GM18507 (cell line): ENCODE measurements at regions not wholly inside any gene's neighbourhood (a gene's known extent, or its start where the extent isn't known, plus 50 kb on each side); places are given as distances from the start of the nearest gene placed in this dataset.
"Not testable (repeated sequence)": the region's sequence is repeated elsewhere in the genome, so short reads cannot be mapped to it uniquely, and the experiment has no call there.

Source experiments
- DNase-seq: peaks from one replicate; pipeline ENCODE4 v3.0.0; 2011; ENCODE audit warnings: low read depth; ENCODE audit not compliant: insufficient read length; ENCODE audit errors: extremely low spot score
- FAIRE-seq: peaks from 2 replicates; lab custom pipeline; 2011; peaks lifted over from hg19 to GRCh38; lab: Jason Lieb, UNC

GRCh38 chr16:52316241-52316640, 230.7 kb downstream of the TOX3 start:
- FAIRE-seq (no peak), DNase-seq (no peak)

GRCh38 chr16:52312716-52313115, 234.2 kb downstream of the TOX3 start:
- DNase-seq (no peak), FAIRE-seq (no peak)

- DNase-seq (no peak), FAIRE-seq (no peak)
Observed at GRCh38 chr16:52309446-52310416, 237.2 kb downstream of the TOX3 start.

GRCh38 chr16:52308051-52308450, 238.9 kb downstream of the TOX3 start:
- DNase-seq: no peak
- FAIRE-seq: no peak

GRCh38 chr16:52301026-52301425, 245.9 kb downstream of the TOX3 start:
- FAIRE-seq (no peak), DNase-seq (no peak)

GRCh38 chr16:52298769-52299168, 248.2 kb downstream of the TOX3 start:
- FAIRE-seq: no peak
- no peak for DNase-seq

GRCh38 chr16:52296706-52297315, 250.1 kb downstream of the TOX3 start:
- FAIRE-seq: not testable (repeated sequence)

GRCh38 chr16:52296076-52296475, 250.9 kb downstream of the TOX3 start:
- DNase-seq: no peak
- FAIRE-seq: no peak

More at GRCh38 chr16:52296706-52297315, 250.1 kb downstream of the TOX3 start:
- DNase-seq: not testable (repeated sequence)

GRCh38 chr16:52294660-52295059, 252.3 kb downstream of the TOX3 start:
- FAIRE-seq: no peak

GRCh38 chr16:52293204-52293603, 253.7 kb downstream of the TOX3 start:
- no peak for DNase-seq
- FAIRE-seq: no peak

More at GRCh38 chr16:52294660-52295059, 252.3 kb downstream of the TOX3 start:
- DNase-seq: no peak

- DNase-seq: no peak
- FAIRE-seq: no peak
Observed at GRCh38 chr16:52283584-52284375, 263.2 kb downstream of the TOX3 start.

- FAIRE-seq (no peak), DNase-seq (no peak)
Observed at GRCh38 chr16:52283018-52283417, 263.9 kb downstream of the TOX3 start.

- DNase-seq: no peak
- no peak for FAIRE-seq
Observed at GRCh38 chr16:52280086-52280485, 266.9 kb downstream of the TOX3 start.

GRCh38 chr16:52271088-52271750, 275.7 kb downstream of the TOX3 start:
- DNase-seq: no peak

GRCh38 chr16:52265446-52265861, 281.5 kb downstream of the TOX3 start:
- FAIRE-seq: no peak
- no peak for DNase-seq

More at GRCh38 chr16:52271088-52271750, 275.7 kb downstream of the TOX3 start:
- FAIRE-seq: no peak

- FAIRE-seq (no peak), DNase-seq (no peak)
Observed at GRCh38 chr16:52257534-52257933, 289.4 kb downstream of the TOX3 start.

GRCh38 chr16:52256310-52257078, 290.4 kb downstream of the TOX3 start:
- FAIRE-seq (no peak), DNase-seq (no peak)

GRCh38 chr16:52254746-52255145, 292.2 kb downstream of the TOX3 start:
- DNase-seq: no peak
- FAIRE-seq: no peak

GRCh38 chr16:52252680-52253079, 294.3 kb downstream of the TOX3 start:
- DNase-seq (no peak), FAIRE-seq (no peak)
